NCI-H128 (cell line): ENCODE measurements at regions not wholly inside any gene's neighbourhood (a gene's known extent, or its start where the extent isn't known, plus 50 kb on each side); places are given as distances from the start of the nearest gene placed in this dataset.

ENCODE experiments used
- DNase-seq: peaks from one replicate; lab custom pipeline; 2025; ENCODE audit not compliant: unreplicated experiment; lab: John Stamatoyannopoulos, UW

- no peak for DNase-seq
These were observed 168.5 kb downstream of the SUCLG1 start for GRCh38 chr2:84290537-84290936.

- no peak for DNase-seq
These were observed 170.8 kb downstream of the SUCLG1 start for GRCh38 chr2:84288293-84288692.

GRCh38 chr2:84286878-84287277, 172.2 kb downstream of the SUCLG1 start:
- no peak for DNase-seq

- DNase-seq: no peak
These were observed 173.9 kb downstream of the SUCLG1 start for GRCh38 chr2:84285056-84285747.

GRCh38 chr2:84283506-84283905, 175.6 kb downstream of the SUCLG1 start:
- DNase-seq: no peak

GRCh38 chr2:84281510-84281909, 177.6 kb downstream of the SUCLG1 start:
- DNase-seq: no peak

GRCh38 chr2:84280873-84281272, 178.2 kb downstream of the SUCLG1 start:
- no peak for DNase-seq

- no peak for DNase-seq
These were observed 180.7 kb downstream of the SUCLG1 start for GRCh38 chr2:84278386-84278785.

GRCh38 chr2:84276590-84277255, 182.4 kb downstream of the SUCLG1 start:
- DNase-seq: no peak

- no peak for DNase-seq
These were observed 185.7 kb downstream of the SUCLG1 start for GRCh38 chr2:84273406-84273805.

GRCh38 chr2:84271977-84272376, 187.1 kb downstream of the SUCLG1 start:
- no peak for DNase-seq

GRCh38 chr2:84257831-84258230, 201.2 kb downstream of the SUCLG1 start:
- no peak for DNase-seq

- no peak for DNase-seq
These were observed 207.3 kb downstream of the SUCLG1 start for GRCh38 chr2:84251651-84252302.

- DNase-seq: no peak
These were observed 209.9 kb downstream of the SUCLG1 start for GRCh38 chr2:84249140-84249539.

- DNase-seq: no peak
These were observed 211.5 kb downstream of the SUCLG1 start for GRCh38 chr2:84247532-84247931.

- no peak for DNase-seq
These were observed 215.0 kb downstream of the SUCLG1 start for GRCh38 chr2:84243788-84244733.

- no peak for DNase-seq
These were observed 220.2 kb downstream of the SUCLG1 start for GRCh38 chr2:84238907-84239306.

GRCh38 chr2:84236288-84236687, 222.8 kb downstream of the SUCLG1 start:
- DNase-seq: no peak

GRCh38 chr2:84234103-84234502, 225.0 kb downstream of the SUCLG1 start:
- no peak for DNase-seq

- DNase-seq: no peak
These were observed 227.6 kb downstream of the SUCLG1 start for GRCh38 chr2:84231478-84231877.

- no peak for DNase-seq
These were observed 235.0 kb downstream of the SUCLG1 start for GRCh38 chr2:84224121-84224520.
